ENCODE measurements at regions not wholly inside any gene's neighbourhood (a gene's known extent, or its start where the extent isn't known, plus 50 kb on each side); places are given as distances from the start of the nearest gene placed in this dataset.

DNA sequence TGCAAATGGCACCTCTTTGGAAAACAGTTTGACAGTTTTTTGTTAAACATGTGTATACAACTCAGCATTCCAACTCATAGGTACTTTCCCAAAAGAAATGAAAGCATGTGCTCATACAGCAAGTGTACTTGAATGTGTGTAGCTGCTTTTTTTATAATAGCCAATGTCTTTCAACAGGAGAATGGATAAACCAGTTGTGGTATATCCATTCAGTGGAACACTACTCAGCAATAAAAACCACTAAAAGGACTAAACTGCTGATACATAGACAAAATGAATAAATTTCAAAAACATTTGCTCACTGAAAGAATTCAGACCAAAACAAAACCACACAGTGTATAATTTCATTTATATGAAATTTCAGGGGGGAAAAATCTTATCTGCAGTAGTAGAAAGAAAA lies 267.3 kb downstream of the NR2F1-AS1 start:
- no peak for DNase-seq

DNA sequence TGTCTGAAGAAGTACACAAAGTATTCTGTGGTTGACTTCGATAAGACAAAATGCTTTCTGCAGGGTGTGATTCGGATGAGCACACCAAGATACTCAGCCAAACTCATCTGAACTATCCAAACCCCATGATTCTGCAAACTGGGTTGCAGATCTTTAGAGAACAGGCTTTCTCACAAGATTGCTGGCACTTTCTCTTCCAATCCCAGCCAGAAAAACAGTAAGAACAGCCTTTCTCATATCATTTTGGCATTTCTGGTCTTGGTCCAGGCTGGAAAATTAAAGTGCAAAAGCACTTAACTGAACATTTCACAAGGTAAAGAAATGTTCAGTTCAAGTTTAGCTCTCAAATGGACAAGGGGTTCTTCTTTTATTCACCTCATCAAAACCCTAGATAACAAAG lies 269.1 kb downstream of the NR2F1-AS1 start:
- DNase-seq, result no peak

DNA sequence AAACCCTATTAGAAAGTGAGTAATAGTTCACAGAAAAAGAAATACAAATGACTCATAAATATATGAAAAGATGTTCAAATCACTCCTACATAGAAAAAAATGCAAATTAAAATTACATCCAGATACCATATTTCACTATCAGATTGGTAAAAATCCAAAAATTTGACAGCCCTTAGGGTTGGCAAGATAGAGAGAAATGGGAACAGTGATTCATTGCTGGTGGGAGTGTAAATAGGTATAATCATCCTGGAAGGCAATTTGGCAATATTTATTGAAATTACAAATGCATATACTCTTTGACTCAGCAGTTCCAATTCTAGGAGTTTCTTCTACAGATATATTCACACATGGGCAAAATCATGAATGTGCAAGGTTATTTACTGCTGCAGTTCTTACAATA lies 273.5 kb downstream of the NR2F1-AS1 start:
- DNase-seq, result no peak

DNA sequence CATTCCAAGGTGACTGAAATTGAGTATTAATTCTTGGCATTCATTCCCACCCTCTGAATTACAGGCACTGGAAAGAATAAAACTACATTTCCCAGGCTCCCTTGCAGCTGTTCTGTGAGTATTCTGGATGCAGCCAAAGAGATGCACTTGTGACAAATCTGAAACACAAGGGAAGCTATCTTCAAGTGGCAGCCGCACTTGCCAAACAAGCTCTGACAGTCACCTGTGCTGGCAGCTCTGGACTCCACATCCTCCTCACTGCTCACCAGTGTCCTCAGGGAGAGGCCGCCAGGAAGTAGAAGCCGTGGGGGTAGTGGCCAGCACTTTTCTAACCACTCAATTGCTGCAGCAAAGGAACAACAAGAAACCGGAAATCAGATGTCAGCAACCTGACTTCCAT lies 275.0 kb downstream of the NR2F1-AS1 start:
- DNase-seq, result no peak

DNA sequence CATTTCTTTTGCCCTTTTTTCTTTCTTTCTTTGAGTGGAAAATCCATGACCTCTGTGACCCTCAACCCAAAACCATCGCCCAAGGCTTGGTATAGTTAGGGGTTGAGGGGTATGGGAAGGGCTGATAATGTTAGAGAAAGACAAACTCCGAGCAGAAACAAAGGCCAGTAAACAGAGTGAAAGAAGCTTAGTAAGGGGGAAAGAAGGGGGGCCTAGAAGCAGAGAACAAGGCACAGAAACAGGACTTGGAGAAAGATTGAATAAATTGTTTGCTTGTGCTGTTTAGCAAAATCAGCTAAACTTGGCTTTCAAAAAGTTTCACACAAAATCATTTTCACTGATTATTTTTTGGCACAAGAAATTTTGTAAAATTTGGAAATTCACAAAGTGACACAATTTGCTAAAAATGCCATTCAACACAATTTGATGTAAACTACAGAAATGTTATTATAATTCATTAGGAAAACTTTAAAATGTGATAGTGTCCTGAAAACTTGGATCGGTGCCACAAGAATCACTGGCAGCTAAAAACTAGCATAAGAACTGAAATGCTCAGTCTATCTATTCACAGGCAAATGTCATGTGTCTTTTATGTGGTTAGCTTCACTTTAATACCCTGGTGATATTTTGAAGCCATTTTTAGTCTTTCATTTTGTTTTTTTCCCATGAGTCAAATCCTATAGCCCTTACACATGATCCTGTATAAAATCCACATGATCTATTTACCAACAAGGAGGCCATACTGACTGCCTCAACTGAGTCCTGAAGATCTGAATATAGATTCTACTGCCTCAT lies 276.4 kb downstream of the NR2F1-AS1 start:
- DNase-seq, result no peak

DNA sequence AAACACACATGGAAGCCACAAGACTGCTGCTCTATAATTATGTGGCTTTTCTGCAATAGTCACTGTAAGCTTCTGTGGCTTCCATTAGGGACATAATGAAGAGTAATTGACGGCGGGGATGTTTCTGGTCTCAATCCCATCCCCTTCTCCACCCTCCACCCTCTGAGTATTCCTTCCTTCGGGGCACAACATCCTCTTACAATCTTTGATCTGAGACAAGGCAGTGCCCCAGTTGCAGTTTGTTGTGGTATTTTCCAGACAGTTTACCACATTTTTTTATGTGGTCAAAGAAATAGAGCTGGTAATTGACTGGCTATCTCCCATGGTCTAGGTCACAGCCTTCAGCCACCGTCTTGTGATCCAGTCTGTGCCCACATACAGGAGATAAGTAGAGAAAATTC lies 277.7 kb downstream of the NR2F1-AS1 start:
- no peak for DNase-seq

DNA sequence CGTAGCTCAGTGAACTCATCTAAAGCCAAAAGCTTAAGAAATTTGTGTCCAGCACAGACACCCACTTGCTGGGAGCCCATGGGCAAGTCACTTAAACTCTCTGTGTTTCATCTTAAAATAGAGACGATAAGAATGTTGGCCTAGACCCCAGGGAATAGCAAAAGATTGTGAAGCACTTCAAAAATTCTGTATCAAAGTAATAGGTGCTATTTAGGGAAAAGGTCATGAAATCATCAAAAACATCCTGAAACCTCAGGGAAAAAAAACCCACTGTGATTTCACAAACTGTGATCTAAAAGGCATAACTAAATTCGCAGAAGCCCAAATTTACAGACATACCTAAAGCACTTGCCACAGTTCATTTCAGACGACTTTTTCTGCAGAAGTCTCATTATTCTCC lies 278.3 kb downstream of the NR2F1-AS1 start:
- DNase-seq, result no peak

DNA sequence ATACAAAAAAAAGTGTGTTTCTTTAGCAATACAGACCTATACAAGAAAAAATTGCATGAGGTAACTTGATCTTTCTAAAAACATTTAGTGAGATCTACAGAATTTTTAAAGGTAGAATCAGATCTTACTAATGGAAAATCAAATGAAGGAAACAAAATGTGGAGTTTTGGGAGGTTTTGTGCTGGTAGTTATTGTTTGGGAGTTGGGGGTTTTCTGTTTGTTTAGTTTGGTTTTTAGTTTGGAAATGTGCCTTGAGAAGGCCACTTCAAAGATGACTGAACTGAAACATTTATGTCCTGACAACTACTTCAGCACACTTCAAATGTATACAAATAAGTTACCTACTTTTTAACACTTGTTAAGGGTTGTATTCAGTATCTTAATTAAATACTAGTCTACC lies 280.1 kb downstream of the NR2F1-AS1 start:
- DNase-seq, result no peak

DNA sequence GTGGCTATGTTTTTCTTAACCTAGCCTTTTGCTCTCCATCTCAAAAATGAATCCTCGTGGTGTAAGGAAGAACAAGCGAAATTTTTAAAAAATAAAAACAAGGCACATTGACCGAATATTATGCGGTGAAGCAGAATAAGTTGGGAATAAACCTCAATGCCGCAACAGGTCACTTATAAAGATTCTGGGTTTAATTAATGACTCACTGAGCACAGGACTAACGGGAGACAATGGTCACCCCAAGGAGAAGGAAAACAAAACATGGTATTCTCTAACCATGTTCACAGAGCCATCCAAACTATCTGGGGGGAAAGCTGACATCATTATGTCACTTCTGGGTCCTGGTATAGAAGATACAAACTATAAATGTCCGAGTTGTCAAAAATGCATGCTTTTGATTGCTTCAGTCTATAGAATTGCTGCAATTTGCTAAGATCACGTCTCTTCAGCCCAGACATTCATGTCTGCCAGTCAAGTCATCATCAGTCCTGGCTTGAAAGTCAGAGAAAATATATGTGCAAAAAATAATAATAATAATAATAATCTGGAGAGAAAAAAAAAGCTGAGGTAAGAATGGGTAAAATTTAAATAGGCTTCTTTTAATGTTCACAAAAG lies 280.6 kb downstream of the NR2F1-AS1 start:
- no peak for DNase-seq

DNA sequence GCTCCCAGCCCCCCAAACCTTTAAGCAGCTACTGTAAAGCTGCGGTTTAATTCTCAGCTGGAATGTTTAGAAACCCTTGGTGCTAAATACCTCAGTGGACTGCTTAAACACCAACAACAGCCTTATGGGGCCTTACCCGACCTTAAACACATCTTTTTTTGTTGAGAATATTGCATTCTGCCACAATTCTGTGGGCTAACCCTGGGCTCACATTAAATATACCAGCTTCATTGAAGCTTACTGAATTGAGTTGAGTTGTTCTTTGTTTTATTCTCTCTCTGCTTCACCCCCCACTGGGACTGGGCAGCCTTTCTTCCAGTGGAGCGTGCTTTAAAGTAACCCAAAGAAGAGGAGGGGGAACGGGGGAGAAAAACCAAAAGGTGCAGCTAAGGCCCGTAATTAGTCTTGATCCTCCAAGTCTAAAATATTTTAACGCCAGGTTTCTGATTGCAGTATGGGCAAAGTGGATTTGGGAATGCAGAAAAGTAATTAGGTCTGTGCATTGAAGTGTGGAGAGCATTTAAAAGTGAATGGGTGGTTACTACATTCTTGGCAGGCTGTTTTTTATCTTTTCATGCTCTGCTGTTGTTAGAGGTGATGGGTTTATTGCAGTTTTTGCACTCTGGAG lies 281.2 kb downstream of the NR2F1-AS1 start:
- DNase-seq, result no peak

DNA sequence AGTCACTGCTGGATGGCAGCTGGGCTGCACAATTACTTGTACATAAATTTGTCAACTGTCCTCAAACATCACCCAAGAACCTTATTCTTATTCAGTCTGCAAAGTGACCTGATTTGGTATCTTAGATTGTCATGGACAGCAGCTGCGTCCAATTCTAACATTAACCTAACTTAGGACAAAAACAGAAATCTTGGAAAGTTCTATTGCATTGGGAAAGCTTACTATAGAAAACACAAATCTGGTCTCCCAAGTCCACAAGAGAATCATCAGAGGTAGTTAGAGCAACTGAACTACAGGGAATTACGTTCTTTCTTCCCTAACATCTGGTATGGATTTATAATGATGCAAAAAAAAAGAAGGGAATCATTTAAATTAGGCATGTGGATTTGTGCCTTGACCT lies 283.9 kb downstream of the NR2F1-AS1 start:
- DNase-seq, result no peak

DNA sequence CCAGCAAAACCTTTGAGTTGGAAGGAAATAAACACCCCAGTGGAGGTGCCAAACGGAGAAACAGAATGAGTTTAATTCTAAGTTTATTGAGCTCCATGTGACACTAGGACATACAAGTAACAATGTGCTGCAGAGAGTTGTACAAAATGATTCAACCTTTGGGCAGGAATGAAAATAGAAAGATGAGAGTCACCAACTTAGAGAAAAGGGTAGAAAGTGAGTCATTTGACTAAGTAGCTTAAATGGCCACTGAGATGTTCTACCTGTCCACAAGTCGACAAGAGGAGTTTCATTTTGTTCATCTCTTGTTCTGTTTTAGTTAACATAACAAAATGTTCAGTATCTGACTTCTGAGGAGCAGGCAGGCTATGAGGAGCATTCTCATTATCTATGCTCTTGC lies 284.7 kb downstream of the NR2F1-AS1 start:
- DNase-seq, result no peak

DNA sequence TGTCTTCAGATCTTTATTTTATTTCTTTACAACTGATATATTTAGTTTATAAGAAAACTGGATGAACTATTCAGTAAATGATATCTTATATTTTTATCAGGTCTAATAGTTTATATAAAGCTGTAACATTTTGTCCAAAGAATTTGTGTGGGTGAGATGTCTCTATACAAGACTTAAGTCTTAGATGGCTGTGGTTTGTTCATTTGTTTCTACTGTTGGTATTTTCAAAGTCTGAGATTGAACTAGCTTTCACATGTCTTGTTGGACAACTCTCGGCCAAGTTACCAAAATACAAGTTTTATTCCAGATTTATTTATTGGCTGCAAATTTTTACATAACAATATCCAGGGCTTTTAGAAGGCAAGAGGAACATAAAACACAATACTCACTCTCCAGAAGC lies 286.0 kb downstream of the NR2F1-AS1 start:
- no peak for DNase-seq

DNA sequence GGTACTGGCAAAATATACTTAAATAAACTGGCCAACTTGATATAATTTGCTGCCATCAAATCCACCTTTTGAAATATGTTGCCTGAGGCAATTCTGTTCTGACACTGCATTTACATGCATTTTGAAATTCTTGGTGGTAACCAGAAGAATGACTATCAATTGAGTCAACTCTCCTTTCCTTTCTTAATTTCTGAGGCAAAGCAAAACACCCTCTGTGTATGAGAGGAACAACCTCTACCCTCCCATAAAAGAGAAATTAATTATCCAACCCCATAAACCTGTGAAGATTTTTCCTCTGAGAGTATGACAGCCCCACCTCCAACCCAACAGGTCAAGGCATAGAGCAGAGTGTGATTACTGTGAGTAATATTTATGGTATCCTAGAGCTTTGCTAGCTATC lies 286.8 kb downstream of the NR2F1-AS1 start:
- DNase-seq, result no peak

DNA sequence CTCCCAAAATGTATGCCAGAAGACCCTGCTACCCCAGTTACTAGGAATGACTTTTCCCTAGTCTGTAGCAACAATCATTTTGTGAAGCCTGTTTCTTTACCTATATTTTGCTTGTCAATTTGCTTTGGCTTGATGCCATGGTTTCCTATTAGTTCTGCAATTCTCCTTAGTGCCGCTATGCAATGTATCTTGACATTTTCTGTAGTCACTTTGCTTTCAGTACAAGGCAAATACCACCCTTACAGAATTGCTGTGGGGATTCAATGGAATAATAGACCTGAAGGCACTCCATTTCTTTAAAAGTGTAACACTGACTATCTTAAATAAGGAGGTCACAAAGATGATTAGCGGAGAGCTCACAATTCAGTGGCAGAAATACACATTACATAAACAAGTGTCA lies 291.1 kb downstream of the NR2F1-AS1 start:
- DNase-seq, result no peak

DNA sequence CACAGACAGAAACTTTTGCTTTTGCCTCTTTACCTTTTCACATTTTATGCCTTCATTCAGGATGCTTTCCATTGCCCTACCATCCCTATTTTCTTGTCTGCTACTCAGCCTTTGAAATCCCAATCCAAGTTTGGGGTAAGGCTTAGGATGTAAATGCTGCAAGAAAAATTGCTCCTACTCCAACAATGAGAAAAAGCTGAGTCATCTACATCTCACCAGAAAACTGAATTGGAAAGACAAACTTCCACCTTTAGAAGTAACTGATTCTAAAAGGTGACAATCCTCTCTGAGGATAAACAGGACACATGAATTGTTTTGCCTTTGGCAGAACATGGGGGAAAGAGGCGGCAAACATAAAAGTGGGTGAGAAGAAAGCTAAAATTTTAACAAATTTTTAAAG lies 295.6 kb downstream of the NR2F1-AS1 start:
- DNase-seq, result no peak

DNA sequence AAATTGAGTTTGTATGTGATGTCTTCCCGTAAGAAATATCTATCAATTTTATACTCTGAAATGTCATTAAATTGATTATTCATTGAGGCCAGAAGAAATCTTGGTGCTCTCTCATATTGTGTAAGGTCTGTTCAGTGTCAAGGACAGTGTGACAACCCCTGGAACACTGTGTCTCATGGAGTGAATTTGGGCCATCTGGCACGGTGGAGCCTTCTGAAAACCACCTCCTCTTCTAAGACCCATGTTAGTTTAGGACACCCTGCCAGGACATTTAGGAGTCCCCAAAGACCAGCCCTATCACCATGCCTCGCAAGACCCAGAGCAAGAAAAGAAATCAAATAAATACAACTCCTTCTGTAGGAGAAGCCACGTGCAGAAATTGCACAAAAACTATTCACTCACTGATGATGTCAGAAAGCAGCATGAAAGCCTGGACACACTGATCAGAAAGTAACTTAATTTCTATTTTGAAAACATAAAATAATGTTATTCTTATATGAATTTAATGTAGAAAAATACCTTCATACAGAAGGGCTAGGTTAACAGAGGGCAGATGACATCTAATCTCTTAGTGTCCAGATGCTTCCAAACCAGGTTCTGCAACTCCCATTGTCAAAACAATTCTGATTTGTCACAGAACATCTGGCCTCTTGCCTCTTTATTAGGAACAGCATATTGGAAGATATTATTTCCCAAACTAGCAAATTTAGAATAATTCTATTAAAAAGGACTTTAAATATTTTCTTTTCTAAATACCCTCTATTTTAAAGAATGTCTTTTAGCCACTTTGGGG lies 298.8 kb downstream of the NR2F1-AS1 start:
- DNase-seq, result no peak

DNA sequence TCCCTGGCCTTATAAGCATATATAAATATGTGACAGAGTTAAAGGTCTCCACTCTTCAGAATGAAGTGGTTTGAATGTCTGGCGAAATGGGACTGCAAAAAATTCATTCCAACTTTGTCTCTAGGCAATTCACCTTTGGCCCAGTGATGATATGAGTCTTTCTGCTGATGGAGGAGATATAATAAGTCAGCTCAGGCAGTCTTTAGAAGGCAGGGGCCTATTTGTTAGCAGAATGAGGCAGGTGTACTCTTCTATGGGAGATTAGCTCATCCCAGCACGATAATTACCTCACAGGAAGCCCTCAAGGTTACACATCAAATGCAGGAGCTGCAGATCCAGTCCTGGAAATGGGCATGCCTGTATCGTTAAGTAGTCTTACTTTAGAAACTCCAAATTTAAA lies 300.5 kb downstream of the NR2F1-AS1 start:
- DNase-seq, result no peak

DNA sequence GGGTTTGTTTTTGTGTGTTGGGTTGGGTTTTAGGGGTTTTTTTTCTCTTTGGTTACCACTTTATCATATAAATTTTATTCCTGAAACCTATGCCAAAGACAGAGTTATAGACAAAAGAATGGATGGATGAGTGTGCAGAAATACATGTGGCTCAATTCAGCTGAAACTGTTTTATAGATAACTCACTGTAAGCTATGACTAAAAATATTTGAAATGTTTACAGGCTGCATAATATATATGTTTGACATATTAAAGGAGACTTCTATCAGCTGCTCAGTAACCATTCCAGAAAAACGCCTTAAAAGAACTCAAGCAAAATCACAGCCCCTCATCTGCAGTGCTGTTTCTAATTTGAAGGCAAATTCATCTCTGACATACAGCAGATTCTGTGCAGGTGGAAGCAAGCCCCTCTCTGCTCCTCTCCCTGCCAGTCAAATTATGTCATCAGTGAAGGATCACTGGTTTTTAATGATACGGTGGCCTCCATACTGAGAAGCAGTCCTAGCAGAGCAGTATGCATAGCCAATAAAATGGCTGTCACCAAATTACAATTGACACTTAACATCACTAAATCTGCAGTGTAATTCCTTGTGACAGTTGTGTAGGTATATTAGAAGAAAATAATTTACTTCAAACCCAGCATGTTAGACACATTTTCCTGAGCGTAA lies 301.6 kb downstream of the NR2F1-AS1 start:
- DNase-seq, result no peak

DNA sequence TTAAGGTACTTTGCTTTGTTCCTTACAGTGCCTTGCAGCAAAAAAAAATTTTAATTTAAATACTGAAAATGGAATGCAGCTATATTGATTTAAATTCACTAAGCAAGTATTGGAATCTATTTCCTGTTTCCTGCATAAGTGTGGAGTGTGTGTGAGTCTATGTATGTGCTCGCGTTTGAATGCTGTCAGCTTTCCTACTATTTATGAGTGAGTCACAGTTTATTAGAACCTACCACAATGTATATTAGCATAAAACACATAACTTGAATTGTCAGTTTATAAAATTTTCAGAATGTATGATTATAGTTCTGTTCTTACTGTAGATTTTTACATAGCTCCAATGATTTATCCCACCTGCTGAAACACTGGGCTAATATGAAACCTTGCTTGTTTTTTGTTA lies 302.1 kb downstream of the NR2F1-AS1 start:
- no peak for DNase-seq

DNA sequence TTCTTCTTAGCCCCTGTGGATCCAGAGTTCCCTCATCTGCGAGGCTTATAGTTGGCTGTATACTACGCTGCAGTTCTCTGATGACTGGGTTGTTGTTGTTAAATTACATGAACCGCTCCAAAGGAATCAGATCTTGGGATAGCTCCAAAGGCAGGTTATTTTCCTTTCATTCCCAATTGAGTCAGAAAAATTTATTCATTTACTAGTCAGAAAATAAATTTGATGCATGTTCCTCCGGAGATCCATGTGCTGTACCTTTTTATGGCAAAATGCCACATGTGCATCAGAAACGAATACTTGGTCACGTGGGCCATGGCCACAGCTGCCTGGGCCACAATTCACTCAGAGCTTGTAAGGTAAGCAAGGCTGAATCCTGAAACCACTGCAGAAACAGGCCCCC lies 304.0 kb downstream of the NR2F1-AS1 start:
- DNase-seq, result no peak

DNA sequence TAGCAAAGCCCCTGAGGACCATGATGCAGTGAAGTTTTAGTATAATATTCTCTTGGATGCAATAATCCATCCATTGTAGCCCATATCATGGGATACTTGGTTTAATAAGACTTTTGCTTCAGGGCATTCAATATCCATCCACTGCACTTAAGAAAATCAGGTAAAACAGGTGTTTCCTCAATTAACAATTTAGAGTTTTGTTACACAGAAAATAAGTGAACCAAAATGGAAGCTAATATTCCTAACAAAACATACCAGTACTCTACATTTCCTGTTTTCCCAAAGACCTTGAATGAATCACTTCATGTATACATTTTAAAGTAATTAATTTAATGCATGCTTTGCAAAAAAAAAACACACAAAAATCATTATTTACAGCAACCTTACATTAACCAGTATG lies 305.6 kb downstream of the NR2F1-AS1 start:
- no peak for DNase-seq

DNA sequence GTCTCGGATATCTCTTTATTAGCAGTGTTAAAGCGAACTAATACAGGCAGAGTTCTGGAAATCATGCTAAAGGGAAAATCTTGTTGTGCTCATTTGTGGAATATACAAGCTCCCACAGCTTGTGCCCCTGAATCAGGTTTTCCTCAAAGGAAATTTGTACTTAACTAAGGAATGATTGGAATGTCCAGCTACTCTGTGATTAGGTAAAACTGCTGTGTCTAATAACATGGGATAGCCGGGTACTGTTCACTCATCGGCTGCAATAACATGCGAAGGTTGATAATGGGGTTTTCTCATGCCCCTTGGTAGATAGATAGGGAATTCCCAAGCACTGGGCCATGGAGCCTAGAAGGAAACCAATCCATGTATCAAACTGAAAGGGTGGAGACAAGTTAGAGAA lies 306.7 kb downstream of the NR2F1-AS1 start:
- DNase-seq, result no peak

Measured in suppressor macrophage treated with lipopolysaccharide for 1 hour (primary cell).